DOHH2 (cell line): ENCODE measurements at regions not wholly inside any gene's neighbourhood (a gene's known extent, or its start where the extent isn't known, plus 50 kb on each side); places are given as distances from the start of the nearest gene placed in this dataset.

Experiments used
- H3F3A ChIP-seq: fragments of 200-600 bp; sonication (generic), shearing (Covaris generic); 2 replicates; pipeline ENCODE4 v1.6.0; 2016; ENCODE audit warnings: antibody characterized with exemption, mild to moderate bottlenecking; ENCODE audit not compliant: control insufficient read depth, insufficient read depth
- H3K27ac ChIP-seq: fragments of 200-600 bp; sonication (generic); 2 replicates; pipeline ENCODE4 v1.5.1; 2014; ENCODE audit warnings: low read depth, mild to moderate bottlenecking, low read length, moderate library complexity
- H3K27me3 ChIP-seq: fragments of 200-600 bp; sonication (generic); 2 replicates; pipeline ENCODE4 v1.6.1; 2014; ENCODE audit warnings: mild to moderate bottlenecking, low read length, mixed read lengths; ENCODE audit not compliant: control insufficient read depth
- H3K36me3 ChIP-seq: fragments of 200-600 bp; sonication (generic); 2 replicates; pipeline ENCODE4 v1.6.1; 2014; ENCODE audit warnings: mild to moderate bottlenecking, low read length, moderate library complexity, mixed read lengths; ENCODE audit not compliant: control insufficient read depth
- H3K4me1 ChIP-seq: fragments of 200-600 bp; sonication (generic); 2 replicates; pipeline ENCODE4 v1.6.1; 2014; ENCODE audit warnings: mild to moderate bottlenecking, low read length, mixed read lengths; ENCODE audit not compliant: control insufficient read depth
- H3K4me2 ChIP-seq: fragments of 200-600 bp; sonication (generic); 2 replicates; pipeline ENCODE4 v1.6.0; 2014; ENCODE audit warnings: mild to moderate bottlenecking, low read length, moderate library complexity
- H3K4me3 ChIP-seq: fragments of 200-600 bp; sonication (generic); 2 replicates; pipeline ENCODE4 v1.5.1; 2014; ENCODE audit warnings: mild to moderate bottlenecking, low read length, mixed read lengths
- H3K79me2 ChIP-seq: fragments of 200-600 bp; sonication (generic); 2 replicates; pipeline ENCODE4 v1.6.1; 2014; ENCODE audit warnings: mild to moderate bottlenecking, low read length, mixed read lengths; ENCODE audit not compliant: control insufficient read depth
- H3K9me2 ChIP-seq: fragments of 200-600 bp; sonication (generic); replicated peaks from 2 replicates; pipeline ENCODE4 v1.6.1; 2014; ENCODE audit warnings: mild to moderate bottlenecking, low read length, mixed read lengths; ENCODE audit not compliant: control insufficient read depth
- H3K9me3 ChIP-seq: fragments of 200-600 bp; sonication (generic); 2 replicates; pipeline ENCODE4 v1.6.1; 2014; ENCODE audit warnings: antibody characterized with exemption, low read length, mixed read lengths; ENCODE audit not compliant: control insufficient read depth, insufficient read depth
- H4K20me1 ChIP-seq: fragments of 200-600 bp; sonication (generic); 2 replicates; pipeline ENCODE4 v1.6.0; 2014; ENCODE audit warnings: low read depth, mild to moderate bottlenecking, antibody characterized with exemption, low read length, moderate library complexity; ENCODE audit not compliant: control insufficient read depth, insufficient read depth
- EZH2phosphoT487 ChIP-seq: fragments of 200-600 bp; sonication (generic); IDR thresholded peaks from 2 replicates; pipeline ENCODE4 v1.6.1; 2017; ENCODE audit warnings: borderline replicate concordance, mild to moderate bottlenecking, antibody characterized with exemption, low read length, moderate library complexity, mixed read lengths
- TF ChIP-seq, protein P1 (sequence below): fragments of 200-600 bp; sonication (generic); IDR thresholded peaks from one replicate; pipeline ENCODE4 v1.5.1; 2014; ENCODE audit warnings: antibody characterized with exemption, mild to moderate bottlenecking, low read depth, low read length; ENCODE audit not compliant: poor library complexity, severe bottlenecking

DNA sequence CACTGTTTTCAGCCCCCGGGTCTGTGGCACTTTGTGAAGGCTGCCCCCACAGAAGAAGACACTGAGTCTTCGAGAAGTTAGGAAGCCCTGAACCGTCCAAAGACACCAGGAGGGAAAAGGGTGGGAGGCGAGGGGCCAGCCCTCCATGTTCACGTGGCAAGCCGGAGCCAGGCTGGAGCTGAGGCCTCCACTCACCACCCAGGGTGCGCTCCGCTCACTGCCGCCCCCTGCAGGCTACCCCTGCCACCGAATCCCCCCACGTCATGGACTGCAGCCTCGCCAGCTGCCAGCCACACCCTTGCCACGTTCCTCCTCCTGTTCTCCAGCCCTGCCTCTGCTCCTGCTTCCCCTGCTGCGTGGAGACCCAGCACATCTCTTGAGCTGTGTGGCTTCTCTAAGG, 59.0 kb upstream of the EN2 start:
- Histone ChIP-seq H4K20me1 (no peaks in the 10 kb centered on the region; the same call in 1 of the 2 replicates), H3K36me3 (no peaks in the 10 kb centered on the region), H3K4me1 (no peaks in the 10 kb centered on the region), H3K4me3 (no peak overlapping the region), H3K27me3 (peaks cover 5% of the 10 kb centered on the region; the same call in 1 of the 2 replicates), H3K4me2 (no peak overlapping the region), H3F3A (no peaks in the 10 kb centered on the region), H3K27ac (no peak overlapping the region), H3K9me2 (no peaks in the 10 kb centered on the region), H3K79me2 (no peaks in the 10 kb centered on the region), H3K9me3 (peaks cover 4% of the 10 kb centered on the region)
- no peak for TF ChIP-seq EZH2phosphoT487
- TF ChIP-seq, protein P1, sequence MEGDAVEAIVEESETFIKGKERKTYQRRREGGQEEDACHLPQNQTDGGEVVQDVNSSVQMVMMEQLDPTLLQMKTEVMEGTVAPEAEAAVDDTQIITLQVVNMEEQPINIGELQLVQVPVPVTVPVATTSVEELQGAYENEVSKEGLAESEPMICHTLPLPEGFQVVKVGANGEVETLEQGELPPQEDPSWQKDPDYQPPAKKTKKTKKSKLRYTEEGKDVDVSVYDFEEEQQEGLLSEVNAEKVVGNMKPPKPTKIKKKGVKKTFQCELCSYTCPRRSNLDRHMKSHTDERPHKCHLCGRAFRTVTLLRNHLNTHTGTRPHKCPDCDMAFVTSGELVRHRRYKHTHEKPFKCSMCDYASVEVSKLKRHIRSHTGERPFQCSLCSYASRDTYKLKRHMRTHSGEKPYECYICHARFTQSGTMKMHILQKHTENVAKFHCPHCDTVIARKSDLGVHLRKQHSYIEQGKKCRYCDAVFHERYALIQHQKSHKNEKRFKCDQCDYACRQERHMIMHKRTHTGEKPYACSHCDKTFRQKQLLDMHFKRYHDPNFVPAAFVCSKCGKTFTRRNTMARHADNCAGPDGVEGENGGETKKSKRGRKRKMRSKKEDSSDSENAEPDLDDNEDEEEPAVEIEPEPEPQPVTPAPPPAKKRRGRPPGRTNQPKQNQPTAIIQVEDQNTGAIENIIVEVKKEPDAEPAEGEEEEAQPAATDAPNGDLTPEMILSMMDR = peak; percentile 84

DNA sequence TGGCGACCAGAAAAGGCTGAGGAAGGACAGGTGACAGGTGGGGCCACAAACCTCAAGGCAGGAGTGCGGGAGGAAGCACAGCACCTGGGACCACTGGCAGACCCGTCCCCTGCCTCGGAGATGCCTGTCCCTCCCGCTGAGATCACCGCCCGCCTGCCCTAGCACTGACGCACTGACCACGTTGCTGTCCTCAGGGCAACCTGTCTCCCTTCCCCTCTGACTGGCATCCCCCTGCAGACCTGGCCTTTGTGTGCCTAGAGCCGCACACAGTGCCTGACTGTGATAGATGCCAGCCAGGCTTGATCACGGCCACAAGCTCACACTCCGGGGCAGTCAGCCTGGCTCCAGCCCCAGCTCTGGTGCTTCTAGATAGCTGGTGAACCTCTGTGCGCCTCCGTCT, 58.4 kb upstream of the EN2 start:
- Histone ChIP-seq H3K9me3 (peaks cover 4% of the 10 kb centered on the region), H3K27ac (no peak overlapping the region), H3K79me2 (no peaks in the 10 kb centered on the region), H4K20me1 (no peaks in the 10 kb centered on the region; the same call in 1 of the 2 replicates), H3K4me2 (no peak overlapping the region), H3K27me3 (peaks cover 5% of the 10 kb centered on the region; the same call in 1 of the 2 replicates), H3K4me3 (no peak overlapping the region), H3K36me3 (no peaks in the 10 kb centered on the region), H3K9me2 (no peaks in the 10 kb centered on the region), H3K4me1 (no peaks in the 10 kb centered on the region), H3F3A (no peaks in the 10 kb centered on the region)
- TF ChIP-seq, protein P1 = no peak
- no peak for TF ChIP-seq EZH2phosphoT487

DNA sequence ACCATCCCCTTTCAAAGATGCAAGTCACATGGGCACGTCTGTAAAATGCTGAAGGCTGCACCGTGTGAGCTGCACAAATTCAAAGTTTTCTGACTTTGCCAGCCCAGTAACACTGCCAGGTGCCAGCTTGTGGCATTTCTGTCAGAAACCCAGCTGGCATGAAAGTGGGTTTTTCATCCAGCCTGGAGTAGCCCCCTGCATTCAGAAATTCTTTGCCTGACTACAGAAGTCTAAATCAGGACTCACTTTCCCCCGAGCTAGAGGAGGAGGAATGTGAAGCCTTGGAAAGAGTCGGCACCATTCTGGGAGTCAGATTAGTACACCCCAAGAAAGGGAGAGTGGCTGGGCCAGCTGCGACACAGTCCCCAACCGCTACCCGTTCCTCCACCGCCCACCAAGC, 56.7 kb upstream of the EN2 start:
- Histone ChIP-seq H3F3A (no peaks in the 10 kb centered on the region), H3K27me3 (peaks cover 5% of the 10 kb centered on the region; the same call in 1 of the 2 replicates), H3K4me1 (no peaks in the 10 kb centered on the region), H4K20me1 (no peaks in the 10 kb centered on the region; the same call in 1 of the 2 replicates), H3K9me2 (no peaks in the 10 kb centered on the region), H3K79me2 (no peaks in the 10 kb centered on the region), H3K4me3 (no peak overlapping the region), H3K27ac (no peak overlapping the region), H3K9me3 (peaks cover 4% of the 10 kb centered on the region), H3K4me2 (no peak overlapping the region), H3K36me3 (no peaks in the 10 kb centered on the region)
- TF ChIP-seq, protein P1 = no peak
- TF ChIP-seq EZH2phosphoT487 = no peak

DNA sequence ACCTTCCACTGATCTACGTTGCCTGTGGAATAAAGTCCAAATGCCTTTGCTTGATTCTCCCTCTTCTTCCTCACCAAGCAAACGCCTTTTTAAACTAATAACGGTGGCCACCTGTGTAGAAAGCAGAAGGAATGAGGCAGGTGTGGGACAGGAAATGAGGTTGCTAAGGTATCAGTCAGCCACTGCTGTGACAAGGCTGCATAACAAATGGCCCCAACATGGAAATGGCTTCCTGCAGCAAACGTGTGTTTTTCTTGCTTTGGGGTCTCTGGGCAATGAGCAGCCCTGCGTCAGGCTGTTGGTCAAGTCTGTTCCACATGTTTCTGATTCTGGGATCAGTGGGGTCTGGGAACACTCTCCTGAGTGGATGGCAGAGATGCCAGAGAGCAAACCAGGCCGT, 56.0 kb upstream of the EN2 start:
- H3K27ac ChIP-seq = no peak overlapping the region
- no peak overlapping the region for H3K4me2 ChIP-seq
- H3F3A ChIP-seq = no peaks in the 10 kb centered on the region
- no peaks in the 10 kb centered on the region; the same call in 1 of the 2 replicates for H4K20me1 ChIP-seq
- H3K79me2 ChIP-seq = no peaks in the 10 kb centered on the region
- H3K4me1 ChIP-seq = no peaks in the 10 kb centered on the region
- peaks cover 5% of the 10 kb centered on the region; the same call in 1 of the 2 replicates for H3K27me3 ChIP-seq
- H3K9me3 ChIP-seq = peaks cover 4% of the 10 kb centered on the region
- H3K9me2 ChIP-seq = no peaks in the 10 kb centered on the region
- H3K36me3 ChIP-seq = no peaks in the 10 kb centered on the region
- no peak overlapping the region for H3K4me3 ChIP-seq
- TF ChIP-seq, protein P1 = no peak
- TF ChIP-seq EZH2phosphoT487 = no peak
